ENCODE measurements at regions not wholly inside any gene's neighbourhood (a gene's known extent, or its start where the extent isn't known, plus 50 kb on each side); places are given as distances from the start of the nearest gene placed in this dataset.
"Not testable (repeated sequence)": the region's sequence is repeated elsewhere in the genome, so short reads cannot be mapped to it uniquely, and the experiment has no call there.

DNA sequence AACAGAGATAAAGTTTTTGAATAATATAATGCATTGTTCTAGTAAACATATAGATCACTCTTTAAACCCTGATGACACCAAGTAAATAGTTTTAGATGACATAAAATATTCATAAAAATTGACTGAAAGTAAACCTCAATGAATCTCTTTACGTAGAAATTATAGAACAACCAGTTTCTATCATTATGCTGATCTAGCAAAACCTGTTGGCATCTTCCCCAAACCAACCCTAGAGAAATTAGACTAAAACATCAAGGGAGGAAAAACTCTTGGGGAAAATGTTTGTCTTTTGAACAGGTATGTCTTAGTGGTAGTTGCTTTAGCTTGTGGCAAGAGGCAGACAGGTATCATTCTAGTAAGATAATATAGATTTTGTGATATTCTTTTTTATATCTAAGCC, 747.0 kb upstream of the CDH6 start:
- no peak for DNase-seq
- Histone ChIP-seq H3K27ac (replicated peaks) (no peak overlapping the region), H3K4me1 (no peaks in the 10 kb centered on the region), H3K9me3 (replicated peaks) (peaks cover 14% of the 10 kb centered on the region), H3K36me3 (no peaks in the 10 kb centered on the region), H3K4me3 (no peak overlapping the region), H3K27me3 (ENCODE audit: low read depth) (no peaks in the 10 kb centered on the region)
- intact Hi-C loops (cut with micrococcal nuclease): no loop called here
- TF ChIP-seq, protein P1, sequence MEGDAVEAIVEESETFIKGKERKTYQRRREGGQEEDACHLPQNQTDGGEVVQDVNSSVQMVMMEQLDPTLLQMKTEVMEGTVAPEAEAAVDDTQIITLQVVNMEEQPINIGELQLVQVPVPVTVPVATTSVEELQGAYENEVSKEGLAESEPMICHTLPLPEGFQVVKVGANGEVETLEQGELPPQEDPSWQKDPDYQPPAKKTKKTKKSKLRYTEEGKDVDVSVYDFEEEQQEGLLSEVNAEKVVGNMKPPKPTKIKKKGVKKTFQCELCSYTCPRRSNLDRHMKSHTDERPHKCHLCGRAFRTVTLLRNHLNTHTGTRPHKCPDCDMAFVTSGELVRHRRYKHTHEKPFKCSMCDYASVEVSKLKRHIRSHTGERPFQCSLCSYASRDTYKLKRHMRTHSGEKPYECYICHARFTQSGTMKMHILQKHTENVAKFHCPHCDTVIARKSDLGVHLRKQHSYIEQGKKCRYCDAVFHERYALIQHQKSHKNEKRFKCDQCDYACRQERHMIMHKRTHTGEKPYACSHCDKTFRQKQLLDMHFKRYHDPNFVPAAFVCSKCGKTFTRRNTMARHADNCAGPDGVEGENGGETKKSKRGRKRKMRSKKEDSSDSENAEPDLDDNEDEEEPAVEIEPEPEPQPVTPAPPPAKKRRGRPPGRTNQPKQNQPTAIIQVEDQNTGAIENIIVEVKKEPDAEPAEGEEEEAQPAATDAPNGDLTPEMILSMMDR (IDR thresholded peaks at IDR 0.05; ENCODE audit: borderline replicate concordance): no peak

DNA sequence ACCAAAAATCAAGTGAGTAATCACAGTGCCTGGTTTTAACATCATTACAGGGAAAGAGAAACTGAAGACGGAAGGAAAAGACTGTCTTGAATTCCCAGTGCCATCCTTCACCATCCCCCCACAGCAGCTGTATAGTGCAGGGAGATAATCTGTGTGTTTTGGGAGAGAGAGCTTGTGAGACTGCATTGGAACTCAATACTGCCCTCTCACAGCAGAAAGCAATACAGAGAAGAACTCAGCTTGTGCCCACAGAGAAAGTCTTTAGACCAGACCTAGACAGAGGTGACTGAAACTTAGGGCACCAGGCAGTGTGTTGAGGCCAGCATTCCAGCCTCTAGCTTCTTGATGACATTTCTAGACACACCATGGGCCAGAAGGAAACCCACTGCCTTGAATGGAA, 754.7 kb upstream of the CDH6 start:
- H3K4me1 ChIP-seq: no peaks in the 10 kb centered on the region
- no peaks in the 10 kb centered on the region for H3K36me3 ChIP-seq
- peaks cover 42% of the 10 kb centered on the region for H3K9me3 ChIP-seq (replicated peaks)
- no peak overlapping the region for H3K4me3 ChIP-seq
- intact Hi-C loops (cut with micrococcal nuclease): no loop called here
- DNase-seq: no peak
- H3K27me3 ChIP-seq (ENCODE audit: low read depth): no peaks in the 10 kb centered on the region
- TF ChIP-seq, protein P1 (IDR thresholded peaks at IDR 0.05; ENCODE audit: borderline replicate concordance): no peak
- H3K27ac ChIP-seq (replicated peaks): no peak overlapping the region

DNA sequence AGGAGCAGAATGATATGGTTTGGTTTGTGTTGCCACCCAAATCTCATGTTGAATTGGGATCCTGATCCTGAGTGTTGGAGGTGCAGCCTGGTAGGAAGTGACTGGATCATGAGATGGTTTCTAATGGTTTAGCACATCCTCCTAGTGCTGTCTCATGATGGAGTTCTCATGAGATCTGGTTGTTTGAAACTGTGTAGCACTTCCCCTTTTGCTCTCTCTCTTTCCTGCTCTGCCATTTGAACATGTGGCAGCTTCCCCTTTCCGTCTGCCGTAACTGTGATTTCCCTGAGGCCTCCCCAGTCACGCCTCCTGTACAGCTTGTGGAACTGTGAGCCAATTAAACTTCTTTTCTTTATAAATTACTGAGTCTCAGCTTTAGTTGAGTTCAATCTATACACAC, 756.8 kb upstream of the CDH6 start:
- intact Hi-C loops (cut with micrococcal nuclease): no loop called here
- Histone ChIP-seq H3K36me3 (no peaks in the 10 kb centered on the region), H3K27ac (replicated peaks) (no peak overlapping the region), H3K4me3 (no peak overlapping the region), H3K4me1 (no peaks in the 10 kb centered on the region), H3K9me3 (replicated peaks) (peaks cover 34% of the 10 kb centered on the region), H3K27me3 (ENCODE audit: low read depth) (no peaks in the 10 kb centered on the region)
- TF ChIP-seq, protein P1 (IDR thresholded peaks at IDR 0.05; ENCODE audit: borderline replicate concordance): no peak
- no peak for DNase-seq

DNA sequence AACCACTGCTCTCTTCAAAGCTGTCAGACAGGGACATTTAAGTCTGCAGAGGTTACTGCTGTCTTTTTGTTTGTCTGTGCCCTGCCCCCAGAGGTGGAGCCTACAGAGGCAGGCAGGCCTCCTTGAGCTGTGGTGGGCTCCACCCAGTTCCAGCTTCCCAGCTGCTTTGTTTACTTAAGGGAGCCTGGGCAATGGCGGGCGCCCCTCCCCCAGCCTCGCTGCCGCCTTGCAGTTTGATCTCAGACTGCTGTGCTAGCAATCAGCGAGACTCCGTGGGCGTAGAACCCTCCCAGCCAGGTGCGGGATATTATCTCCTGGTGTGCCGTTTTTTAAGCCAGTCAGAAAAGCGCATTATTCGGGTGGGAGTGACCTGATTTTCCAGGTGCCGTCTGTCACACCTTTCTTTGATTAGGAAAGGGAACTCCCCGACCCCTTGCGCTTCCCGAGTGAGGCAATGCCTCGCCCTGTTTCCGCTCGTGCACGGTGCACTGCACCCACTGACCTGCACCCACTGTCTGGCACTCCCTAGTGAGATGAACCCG, 764.5 kb upstream of the CDH6 start:
- H3K36me3 ChIP-seq; intact Hi-C loops (cut with micrococcal nuclease); DNase-seq; H3K4me1 ChIP-seq; H3K27me3 ChIP-seq (ENCODE audit: low read depth); H3K9me3 ChIP-seq (replicated peaks); H3K4me3 ChIP-seq; H3K27ac ChIP-seq (replicated peaks): not testable (repeated sequence)

DNA sequence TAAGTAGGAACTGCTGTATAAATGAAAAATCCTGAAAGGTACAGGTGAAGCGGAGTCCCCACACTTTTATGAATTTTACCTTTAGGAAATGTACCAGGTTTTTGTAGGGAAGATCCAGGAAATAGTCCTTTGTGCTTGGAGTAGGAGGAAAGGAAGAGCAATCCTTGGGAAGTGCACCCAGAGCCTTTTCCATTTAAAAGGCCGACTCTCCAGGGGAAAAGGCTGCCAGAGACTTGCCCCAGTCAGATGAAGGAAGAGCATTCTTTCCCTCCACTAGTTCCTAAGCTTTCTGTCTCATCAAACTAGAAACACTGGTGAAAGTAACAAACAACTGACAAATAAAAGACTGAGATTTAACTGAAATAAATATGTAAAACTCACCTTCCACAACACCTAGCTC, 779.4 kb upstream of the CDH6 start:
- H3K9me3 ChIP-seq (replicated peaks): no peaks in the 10 kb centered on the region
- no peaks in the 10 kb centered on the region for H3K27me3 ChIP-seq (ENCODE audit: low read depth)
- no peak for DNase-seq
- H3K4me3 ChIP-seq: no peak overlapping the region
- TF ChIP-seq, protein P1 (IDR thresholded peaks at IDR 0.05; ENCODE audit: borderline replicate concordance): no peak
- no peaks in the 10 kb centered on the region for H3K36me3 ChIP-seq
- intact Hi-C loops (cut with micrococcal nuclease): no loop called here
- no peak overlapping the region for H3K27ac ChIP-seq (replicated peaks)
- no peaks in the 10 kb centered on the region for H3K4me1 ChIP-seq

DNA sequence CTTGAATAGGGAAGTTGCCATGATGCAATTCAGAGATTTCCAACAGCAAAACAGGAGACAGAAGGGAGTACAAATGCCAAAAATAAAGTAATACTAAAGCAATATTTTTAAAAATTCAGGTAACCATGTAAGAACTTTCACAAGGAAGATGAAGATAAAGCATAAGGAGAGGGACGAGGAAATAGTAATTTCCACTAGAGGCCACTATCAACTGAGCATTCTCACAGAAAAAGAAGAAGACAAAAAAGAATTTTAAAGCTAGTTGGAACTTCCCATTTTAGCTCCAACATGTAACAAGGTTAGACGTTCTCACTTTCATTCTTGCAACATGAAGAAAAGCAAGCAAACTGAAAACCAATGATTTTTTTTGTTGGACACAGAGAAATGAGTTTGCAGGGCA, 779.9 kb upstream of the CDH6 start:
- no peak for DNase-seq
- no peak overlapping the region for H3K27ac ChIP-seq (replicated peaks)
- intact Hi-C loops (cut with micrococcal nuclease): no loop called here
- H3K27me3 ChIP-seq (ENCODE audit: low read depth): no peaks in the 10 kb centered on the region
- H3K4me3 ChIP-seq: no peak overlapping the region
- H3K9me3 ChIP-seq (replicated peaks): no peaks in the 10 kb centered on the region
- H3K36me3 ChIP-seq: no peaks in the 10 kb centered on the region
- no peaks in the 10 kb centered on the region for H3K4me1 ChIP-seq
- TF ChIP-seq, protein P1 (IDR thresholded peaks at IDR 0.05; ENCODE audit: borderline replicate concordance): no peak

Measured in left ventricle myocardium inferior (tissue), 1 donor.